GM13976 (cell line): ENCODE measurements at regions not wholly inside any gene's neighbourhood (a gene's known extent, or its start where the extent isn't known, plus 50 kb on each side); places are given as distances from the start of the nearest gene placed in this dataset.

Experiments
- DNase-seq: peaks from one replicate; pipeline ENCODE4 v3.0.0; 2012; ENCODE audit warnings: low spot score
- CTCF ChIP-seq: IDR thresholded peaks from 2 replicates; pipeline ENCODE4 v1.5.1; 2012; ENCODE audit warnings: borderline replicate concordance, mild to moderate bottlenecking; ENCODE audit not compliant: insufficient read depth; ENCODE audit errors: extremely low read depth, missing control alignments, control extremely low read depth
- in situ Hi-C: fragments of 300-500 bp; cut with MboI; formaldehyde crosslinking; loops from one replicate; pipeline ENCODE4 v1.12.0; 2022; ENCODE audit warnings: low sequenced_read_pairs, mixed read lengths, inconsistent platforms; ENCODE audit not compliant: unreplicated experiment

- DNase-seq = no peak
These were observed 204.2 kb downstream of the BMP7 start for GRCh38 chr20:57062241-57062640.

GRCh38 chr20:57062696-57063270 lies 203.7 kb downstream of the BMP7 start:
- TF ChIP-seq CTCF = no peak
- in situ Hi-C loops = no loop called here
- no peak for DNase-seq

More at GRCh38 chr20:57062241-57062640, 204.2 kb downstream of the BMP7 start:
- no peak for TF ChIP-seq CTCF
- in situ Hi-C loops = no loop called here

GRCh38 chr20:57064836-57065235 lies 201.6 kb downstream of the BMP7 start:
- in situ Hi-C loops = no loop called here
- DNase-seq = no peak
- no peak for TF ChIP-seq CTCF

GRCh38 chr20:57065646-57066045 lies 200.8 kb downstream of the BMP7 start:
- DNase-seq = no peak
- in situ Hi-C loops = no loop called here
- no peak for TF ChIP-seq CTCF

- no peak for TF ChIP-seq CTCF
- in situ Hi-C loops = no loop called here
- no peak for DNase-seq
These were observed 200.1 kb downstream of the BMP7 start for GRCh38 chr20:57066126-57066900.

- DNase-seq = no peak
These were observed 197.0 kb downstream of the BMP7 start for GRCh38 chr20:57069442-57069841.

More at GRCh38 chr20:57069442-57069841, 197.0 kb downstream of the BMP7 start:
- in situ Hi-C loops = no loop called here
- no peak for TF ChIP-seq CTCF
